GM12872 (cell line): ENCODE measurements at regions not wholly inside any gene's neighbourhood (a gene's known extent, or its start where the extent isn't known, plus 50 kb on each side); places are given as distances from the start of the nearest gene placed in this dataset.

Experiments
- TF ChIP-seq, protein P1 (sequence below): IDR thresholded peaks from 3 replicates; pipeline ENCODE4 v1.5.1; 2011; ENCODE audit warnings: low read depth, mild to moderate bottlenecking, low read length, moderate library complexity; ENCODE audit not compliant: insufficient read depth

DNA sequence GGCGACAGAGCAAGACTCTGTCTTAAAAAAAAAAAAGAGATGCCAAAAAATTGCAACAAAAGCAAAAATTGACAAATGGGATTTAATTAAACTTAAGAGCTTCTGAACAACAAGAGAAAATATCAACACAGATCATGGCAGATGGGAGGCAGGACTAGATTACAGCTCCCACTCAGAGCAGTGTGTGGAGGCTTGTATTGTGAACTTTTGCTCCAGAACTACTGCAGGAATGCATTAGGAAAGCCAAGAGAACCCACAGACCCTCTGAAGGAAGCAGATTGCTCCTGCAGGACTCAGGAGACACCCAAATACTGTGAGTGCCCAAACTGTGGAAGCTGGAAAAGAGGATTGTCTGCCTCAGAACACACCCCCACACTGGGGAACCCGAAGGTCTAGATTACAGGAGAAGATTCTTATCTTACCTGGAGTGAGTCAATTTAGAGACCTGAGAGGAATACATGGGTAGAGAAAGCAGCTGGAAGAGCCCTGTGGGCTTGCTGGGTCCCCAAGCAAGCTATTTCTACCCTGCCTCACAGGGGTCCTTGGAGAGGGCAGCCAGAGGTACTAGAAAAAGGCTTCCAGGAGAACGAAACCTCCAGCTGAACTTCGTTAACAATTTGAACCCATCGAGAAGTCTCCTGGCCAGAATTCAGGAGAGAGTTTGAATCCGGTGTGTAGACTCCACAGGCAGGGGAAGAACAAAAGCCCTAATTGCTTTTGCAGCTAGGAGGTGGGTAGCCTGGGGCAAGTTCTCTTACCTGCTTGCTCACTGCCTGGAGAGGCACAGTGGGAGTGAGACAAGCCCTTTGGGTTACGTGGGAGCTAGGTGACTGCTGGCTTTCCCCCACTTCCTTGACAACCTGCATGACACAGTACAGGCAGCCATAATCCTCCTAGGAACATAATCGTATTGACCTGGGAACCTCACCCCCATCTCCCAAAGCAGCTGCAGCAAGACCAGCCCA lies 593.4 kb upstream of the RGMB start:
- TF ChIP-seq, protein P1, sequence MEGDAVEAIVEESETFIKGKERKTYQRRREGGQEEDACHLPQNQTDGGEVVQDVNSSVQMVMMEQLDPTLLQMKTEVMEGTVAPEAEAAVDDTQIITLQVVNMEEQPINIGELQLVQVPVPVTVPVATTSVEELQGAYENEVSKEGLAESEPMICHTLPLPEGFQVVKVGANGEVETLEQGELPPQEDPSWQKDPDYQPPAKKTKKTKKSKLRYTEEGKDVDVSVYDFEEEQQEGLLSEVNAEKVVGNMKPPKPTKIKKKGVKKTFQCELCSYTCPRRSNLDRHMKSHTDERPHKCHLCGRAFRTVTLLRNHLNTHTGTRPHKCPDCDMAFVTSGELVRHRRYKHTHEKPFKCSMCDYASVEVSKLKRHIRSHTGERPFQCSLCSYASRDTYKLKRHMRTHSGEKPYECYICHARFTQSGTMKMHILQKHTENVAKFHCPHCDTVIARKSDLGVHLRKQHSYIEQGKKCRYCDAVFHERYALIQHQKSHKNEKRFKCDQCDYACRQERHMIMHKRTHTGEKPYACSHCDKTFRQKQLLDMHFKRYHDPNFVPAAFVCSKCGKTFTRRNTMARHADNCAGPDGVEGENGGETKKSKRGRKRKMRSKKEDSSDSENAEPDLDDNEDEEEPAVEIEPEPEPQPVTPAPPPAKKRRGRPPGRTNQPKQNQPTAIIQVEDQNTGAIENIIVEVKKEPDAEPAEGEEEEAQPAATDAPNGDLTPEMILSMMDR: no peak

DNA sequence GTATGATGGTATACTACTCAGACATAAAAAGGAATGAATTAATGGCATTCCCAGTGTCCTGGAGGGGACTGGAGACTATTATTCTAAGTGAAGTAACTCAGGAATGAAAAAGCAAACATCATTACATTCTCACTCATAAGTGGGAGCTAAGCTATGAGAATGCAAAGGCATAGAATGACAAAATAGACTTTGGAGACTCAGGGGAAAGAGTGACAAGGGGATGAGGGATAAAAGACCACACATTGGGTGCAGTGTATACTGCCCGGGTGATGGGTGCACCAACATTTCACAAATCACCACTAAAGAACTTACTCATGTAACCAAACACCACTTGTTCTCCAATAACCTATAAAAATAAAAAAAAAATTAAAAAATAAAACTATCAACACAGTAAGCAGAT lies 587.3 kb upstream of the RGMB start:
- TF ChIP-seq, protein P1: no peak

DNA sequence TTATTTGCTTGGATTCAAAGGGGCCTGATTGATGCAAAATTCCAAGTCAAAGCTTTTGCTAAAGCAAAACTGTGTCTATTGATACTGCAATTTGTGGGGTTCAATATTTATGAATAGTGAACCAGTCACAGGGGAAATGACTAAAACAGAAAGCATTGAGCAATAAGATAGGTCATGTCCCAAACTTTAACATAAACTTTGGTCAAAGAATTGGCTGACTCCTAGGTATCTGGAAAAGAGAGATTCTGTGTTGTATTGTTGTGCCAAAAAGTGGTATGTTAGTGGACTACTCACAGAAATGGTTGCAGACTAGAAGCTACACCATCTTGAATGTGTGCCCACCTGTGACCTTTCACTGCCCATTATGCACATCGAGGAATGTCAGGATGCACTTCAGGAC lies 585.5 kb upstream of the RGMB start:
- TF ChIP-seq, protein P1: no peak

DNA sequence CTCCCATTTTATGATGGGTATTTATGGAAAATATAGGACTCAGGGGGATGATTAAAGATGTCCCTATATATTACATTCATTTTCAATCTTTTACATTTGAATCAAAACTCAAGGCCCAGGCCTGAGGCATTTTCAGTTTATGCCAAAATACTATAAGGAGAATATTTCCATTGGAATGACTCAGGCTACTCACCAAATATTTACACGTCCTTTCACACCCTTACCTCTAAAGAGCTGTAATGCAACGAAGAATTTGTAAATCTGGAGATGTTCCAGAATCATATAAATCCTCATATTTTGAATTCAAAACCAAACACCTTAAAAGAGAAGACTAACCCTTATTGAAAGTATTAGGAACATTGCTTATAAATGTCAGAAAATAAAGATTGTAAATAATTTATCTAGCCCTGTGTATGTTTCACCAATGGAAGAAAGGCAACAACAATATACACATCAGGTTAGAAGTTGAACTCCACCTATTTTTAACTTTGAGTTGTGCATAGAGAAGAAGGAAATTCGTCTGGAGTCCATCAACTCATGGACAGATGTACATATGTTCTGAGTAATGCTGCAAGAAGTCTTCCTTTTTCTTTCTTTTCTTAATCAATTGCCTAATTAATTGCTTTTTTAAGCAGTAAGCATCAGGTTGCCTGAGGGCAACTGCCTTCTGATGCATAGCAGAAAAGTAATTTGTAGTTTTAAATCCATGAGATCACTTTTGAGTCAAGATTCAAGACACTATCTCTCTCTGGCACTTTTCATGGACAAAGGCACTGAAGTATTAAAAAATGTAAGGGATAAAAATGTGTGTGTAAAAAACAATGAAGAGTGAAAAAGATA lies 579.3 kb upstream of the RGMB start:
- TF ChIP-seq, protein P1: no peak

DNA sequence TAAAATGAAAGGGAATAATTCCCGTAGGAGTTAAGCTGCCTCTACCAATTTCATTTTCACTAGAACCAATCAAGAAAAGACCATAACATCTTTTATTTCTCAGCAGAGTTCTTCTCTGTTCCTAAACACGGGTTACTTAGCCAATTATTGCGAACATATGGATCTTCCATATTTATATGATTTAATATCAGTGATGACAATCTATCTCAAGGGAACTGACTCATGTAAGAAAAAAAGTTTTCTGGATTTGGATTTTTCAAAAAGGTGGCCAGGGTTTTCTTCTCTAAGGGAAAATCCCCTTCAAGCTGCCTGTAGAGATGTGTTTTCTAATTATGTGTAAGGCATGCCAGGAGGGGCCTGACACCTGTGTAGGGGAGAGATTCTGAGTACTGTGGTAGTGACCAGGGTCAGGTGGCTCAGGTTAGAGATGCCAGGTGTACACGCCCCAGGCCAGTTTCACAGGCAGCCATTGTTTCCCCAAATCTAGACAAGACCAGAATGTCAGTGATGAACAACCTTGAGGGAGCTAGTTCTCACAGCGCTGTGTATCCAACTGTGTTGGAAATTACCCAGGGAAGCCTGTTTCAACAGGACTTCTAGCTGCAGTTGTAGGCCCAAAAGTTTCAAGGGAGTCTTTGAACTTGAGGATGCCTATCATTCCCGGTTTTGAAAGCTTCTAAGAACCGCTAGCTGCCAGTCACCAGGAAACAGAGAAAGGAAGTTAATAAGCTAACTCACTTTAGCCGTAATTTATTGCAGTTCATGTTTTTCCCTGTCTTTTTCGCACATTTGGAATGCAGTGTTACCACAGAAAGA lies 572.5 kb upstream of the RGMB start:
- TF ChIP-seq, protein P1: no peak

DNA sequence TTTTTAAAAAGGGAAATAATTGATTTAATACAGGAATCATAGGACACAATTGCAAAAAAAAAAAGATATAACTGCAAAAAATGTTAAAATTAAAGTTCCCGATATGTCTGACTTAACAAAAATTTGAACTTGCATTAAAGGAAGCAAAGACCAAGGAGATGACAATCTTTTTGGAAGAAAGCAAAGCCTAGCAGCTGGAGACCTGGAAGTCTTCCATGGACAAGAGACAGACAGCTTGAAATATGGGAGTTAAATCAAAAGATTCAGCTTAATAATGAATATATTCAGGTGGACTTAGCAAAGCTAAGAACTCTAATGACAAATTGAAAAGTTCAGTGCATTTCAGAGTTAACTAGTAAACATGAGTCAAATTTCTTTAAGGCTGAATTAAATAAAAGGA lies 568.7 kb upstream of the RGMB start:
- TF ChIP-seq, protein P1: no peak
